HL-60/S4 treated with phorbol 12-myristate 13-acetate at 8.2 ng/mL for 4 days and 3 days (cell line): ENCODE measurements at regions not wholly inside any gene's neighbourhood (a gene's known extent, or its start where the extent isn't known, plus 50 kb on each side); places are given as distances from the start of the nearest gene placed in this dataset.

Source experiments
- in situ Hi-C: fragments of 300-500 bp; cut with MboI; formaldehyde crosslinking; loops from 2 replicates; pipeline ENCODE4 v1.15.0; 2022; ENCODE audit warnings: low sequenced_read_pairs

GRCh38 chr6:6376845-6377244, 56.4 kb upstream of the F13A1 start:
- in situ Hi-C loops, result no loop called here

DNA sequence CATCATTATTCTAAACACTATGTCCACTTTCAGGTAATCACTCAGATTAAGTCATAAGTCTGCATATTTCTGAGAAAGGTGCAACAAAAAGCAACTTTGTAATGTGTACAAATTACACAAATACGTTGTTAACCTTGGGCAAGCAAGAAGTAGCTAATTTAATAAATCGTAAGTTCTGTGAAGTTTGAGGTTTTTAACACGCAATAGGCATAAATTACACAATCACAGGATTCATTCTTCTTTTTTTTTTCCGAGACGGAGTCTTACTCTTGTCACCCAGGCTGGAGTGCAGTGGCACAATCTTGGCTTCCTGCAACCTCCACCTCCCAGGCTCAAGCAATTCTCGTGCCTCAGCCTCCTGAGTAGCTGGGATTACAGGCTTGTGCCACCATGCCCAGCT, 57.2 kb upstream of the F13A1 start:
- in situ Hi-C loops, result no loop called here

- in situ Hi-C loops, result no loop called here
Observed at GRCh38 chr6:6379573-6379972, 59.1 kb upstream of the F13A1 start.

DNA sequence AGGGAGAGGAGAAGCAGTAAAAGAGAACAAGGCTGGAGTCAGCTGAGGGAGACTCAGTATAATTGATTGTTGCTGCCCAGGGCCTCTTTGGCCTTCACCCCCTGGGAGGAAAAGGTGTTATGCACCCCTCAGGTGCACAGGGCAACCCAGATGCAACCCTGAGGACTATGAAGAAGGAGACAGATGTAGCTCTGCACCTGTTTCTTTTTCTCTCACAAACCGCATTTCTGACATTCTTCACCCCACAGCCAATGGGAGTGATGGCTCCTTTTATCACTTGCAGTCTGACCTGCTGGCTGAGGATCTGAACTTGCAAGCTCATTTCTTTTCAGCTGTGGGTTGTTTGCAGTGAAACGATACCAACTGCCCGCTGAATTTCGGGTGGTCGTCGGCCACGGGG, 64.1 kb upstream of the F13A1 start:
- in situ Hi-C loops, result no loop called here

DNA sequence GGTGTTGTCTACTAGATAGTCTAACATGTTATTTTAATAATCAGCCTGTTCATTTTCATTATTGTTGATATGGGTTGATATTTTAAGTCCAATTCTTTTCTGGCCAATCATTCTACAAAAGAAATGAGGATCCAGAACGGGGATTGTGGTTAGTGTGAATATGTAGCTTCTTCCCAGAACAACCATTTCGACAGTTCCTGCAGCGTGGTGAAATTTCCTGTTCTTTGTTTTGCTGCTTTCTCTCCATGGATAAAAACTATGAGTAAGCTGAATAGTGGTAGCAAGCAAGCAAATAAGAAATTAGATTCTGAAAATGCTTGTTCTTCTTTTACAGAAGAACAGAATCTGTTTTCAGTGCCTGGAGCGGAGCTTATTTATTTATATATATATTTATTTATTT, 65.5 kb upstream of the F13A1 start:
- in situ Hi-C loops, result no loop called here

- in situ Hi-C loops, result no loop called here
Observed at GRCh38 chr6:6390849-6391602, 70.6 kb upstream of the F13A1 start.

- in situ Hi-C loops, result no loop called here
Observed at GRCh38 chr6:6392214-6393068, 72.0 kb upstream of the F13A1 start.

DNA sequence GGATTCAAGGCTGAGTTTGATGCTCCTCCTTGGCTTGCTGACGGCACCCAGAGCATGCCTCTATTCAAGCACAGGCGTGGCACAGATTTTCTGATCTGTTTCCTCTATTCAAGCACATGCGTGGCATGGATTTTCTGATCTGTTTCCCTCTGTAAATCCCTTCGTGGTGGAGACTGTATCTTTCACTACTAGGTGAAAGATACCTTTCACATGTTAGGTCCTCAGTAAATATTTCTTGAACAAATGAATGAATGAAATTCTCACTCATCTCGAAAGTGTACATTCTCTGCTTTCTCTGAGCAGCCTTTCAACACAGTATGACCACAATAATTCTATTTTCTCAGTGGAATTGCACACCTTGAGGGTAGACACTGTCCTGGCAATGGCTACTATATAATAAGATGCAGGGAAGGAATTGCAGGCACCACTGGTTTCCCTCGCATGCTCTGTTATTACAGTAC, 72.6 kb upstream of the F13A1 start:
- in situ Hi-C loops, result no loop called here

GRCh38 chr6:6395581-6396197, 75.2 kb upstream of the F13A1 start:
- in situ Hi-C loops, result no loop called here

DNA sequence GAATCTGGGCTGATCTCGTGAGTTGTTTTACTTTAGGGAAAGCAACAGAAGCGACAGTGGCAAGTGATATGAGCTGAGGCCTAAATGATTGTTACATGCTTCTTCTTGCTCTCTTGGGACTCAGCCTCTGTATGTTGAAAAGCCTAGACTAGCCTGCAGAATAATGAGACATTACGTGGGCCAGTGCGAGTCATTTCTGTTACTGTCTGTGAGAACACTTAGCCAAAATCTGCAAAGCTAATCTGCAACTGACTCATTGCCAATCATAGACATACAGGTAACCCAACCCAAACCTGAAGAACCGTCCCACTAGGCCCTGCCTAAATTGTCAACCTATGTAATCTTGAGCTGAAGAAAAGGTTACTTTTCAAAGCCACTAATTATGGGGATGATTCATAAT, 77.4 kb upstream of the F13A1 start:
- in situ Hi-C loops, result no loop called here

GRCh38 chr6:6399568-6399967, 79.1 kb upstream of the F13A1 start:
- in situ Hi-C loops, result no loop called here

GRCh38 chr6:6401401-6401800, 80.9 kb upstream of the F13A1 start:
- in situ Hi-C loops, result no loop called here

DNA sequence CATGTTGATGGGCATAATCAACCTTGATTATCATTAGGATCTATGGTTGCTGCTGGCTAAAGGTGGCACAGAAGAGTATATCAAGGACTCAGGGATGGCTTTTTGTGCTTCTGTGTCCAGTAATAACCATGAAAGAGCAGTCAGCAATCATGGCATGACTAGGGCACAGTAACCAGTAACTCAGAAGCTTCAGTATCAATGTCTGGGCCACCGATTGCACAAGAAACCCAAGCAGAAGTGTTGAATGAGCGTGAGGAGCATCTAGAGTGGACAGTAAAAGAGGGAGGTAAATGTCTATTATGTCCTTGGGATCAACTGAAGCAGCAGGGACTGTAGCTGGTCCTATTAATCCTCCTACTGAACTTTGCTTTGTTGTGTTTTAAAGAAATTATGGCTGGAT, 81.5 kb upstream of the F13A1 start:
- in situ Hi-C loops, result no loop called here

DNA sequence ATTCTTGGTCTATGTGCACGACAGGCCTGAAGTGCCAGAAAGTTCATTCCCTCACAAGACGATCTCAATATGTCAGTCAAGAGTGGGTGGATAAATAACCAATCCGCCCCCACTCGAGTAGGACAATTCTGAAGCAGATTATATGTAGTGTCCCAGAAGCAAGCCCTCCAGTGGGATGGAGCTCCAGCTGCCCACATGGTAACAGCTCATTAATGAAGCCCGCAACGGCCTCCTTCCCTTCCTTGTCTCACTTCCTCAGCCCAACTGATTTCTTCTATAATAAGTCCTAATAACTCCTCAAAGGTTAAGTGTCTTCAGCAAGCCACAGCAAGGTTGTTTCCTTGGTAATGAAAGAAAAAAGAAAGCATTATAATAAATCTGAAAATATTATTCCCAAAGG, 82.1 kb upstream of the F13A1 start:
- in situ Hi-C loops, result no loop called here

DNA sequence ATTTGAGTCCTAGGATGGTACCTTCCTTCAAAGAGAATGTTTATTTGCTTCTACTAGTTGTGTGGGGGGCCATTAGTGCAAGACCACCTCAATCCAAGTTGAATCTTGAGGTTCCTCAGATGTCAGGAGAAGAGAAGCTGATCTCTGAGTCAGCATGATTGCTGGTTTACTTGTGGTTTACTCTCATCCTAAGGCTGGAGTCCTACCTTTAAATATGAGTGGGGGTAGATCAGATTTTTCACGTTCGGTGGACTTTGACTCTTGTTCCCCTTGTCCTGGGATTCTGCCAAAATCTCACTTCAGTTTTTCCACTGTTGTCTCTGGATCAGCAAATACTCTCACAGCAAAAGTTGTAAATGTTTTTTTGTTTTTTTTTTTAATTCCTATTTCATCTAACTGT, 84.6 kb upstream of the F13A1 start:
- in situ Hi-C loops, result no loop called here

GRCh38 chr6:6405997-6406714, 85.7 kb upstream of the F13A1 start:
- in situ Hi-C loops, result no loop called here

GRCh38 chr6:6406715-6407070, 86.2 kb upstream of the F13A1 start:
- in situ Hi-C loops, result no loop called here

- in situ Hi-C loops, result no loop called here
Observed at GRCh38 chr6:6407071-6407741, 86.7 kb upstream of the F13A1 start.

DNA sequence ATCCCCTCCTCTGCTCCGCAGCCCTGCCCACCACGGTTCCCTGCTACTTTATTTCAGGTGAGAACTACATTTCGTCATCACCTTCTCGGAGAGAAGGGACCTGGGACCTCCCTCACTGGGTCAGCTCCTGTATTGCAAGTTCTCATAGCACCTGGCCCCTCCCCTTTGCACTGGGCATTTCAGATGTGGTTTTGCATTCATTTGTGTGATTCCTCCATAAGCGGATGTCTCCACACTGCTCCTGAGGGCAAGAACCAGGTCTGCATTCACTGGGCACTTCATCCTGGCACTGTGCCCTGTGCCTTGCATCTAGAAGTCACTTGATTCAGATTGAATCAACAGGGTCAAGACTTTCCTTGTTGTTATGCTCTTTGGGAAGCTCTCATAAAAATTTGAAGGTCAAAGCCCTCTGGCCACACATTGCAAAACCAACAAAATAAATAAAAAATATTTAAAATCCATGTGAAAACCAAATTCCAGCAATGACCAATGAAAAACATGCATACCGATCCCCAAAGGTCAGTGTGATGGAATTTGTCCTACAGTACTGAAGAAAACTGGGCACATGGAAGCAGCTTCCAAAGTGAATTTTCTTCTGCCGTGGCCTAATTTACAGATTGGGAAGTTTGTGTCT, 89.1 kb upstream of the F13A1 start:
- in situ Hi-C loops, result no loop called here

- in situ Hi-C loops, result no loop called here
Observed at GRCh38 chr6:6411115-6411514, 90.7 kb upstream of the F13A1 start.
